GM19438 (cell line): ENCODE measurements at regions not wholly inside any gene's neighbourhood (a gene's known extent, or its start where the extent isn't known, plus 50 kb on each side); places are given as distances from the start of the nearest gene placed in this dataset.
"Not testable (repeated sequence)": the region's sequence is repeated elsewhere in the genome, so short reads cannot be mapped to it uniquely, and the experiment has no call there.

Source experiments
- ATAC-seq: cut with Tn5 transposase; IDR thresholded peaks from one replicate; pipeline ENCODE4 v1.9.1; 2021; ENCODE audit warnings: low read depth; ENCODE audit not compliant: unreplicated experiment

DNA sequence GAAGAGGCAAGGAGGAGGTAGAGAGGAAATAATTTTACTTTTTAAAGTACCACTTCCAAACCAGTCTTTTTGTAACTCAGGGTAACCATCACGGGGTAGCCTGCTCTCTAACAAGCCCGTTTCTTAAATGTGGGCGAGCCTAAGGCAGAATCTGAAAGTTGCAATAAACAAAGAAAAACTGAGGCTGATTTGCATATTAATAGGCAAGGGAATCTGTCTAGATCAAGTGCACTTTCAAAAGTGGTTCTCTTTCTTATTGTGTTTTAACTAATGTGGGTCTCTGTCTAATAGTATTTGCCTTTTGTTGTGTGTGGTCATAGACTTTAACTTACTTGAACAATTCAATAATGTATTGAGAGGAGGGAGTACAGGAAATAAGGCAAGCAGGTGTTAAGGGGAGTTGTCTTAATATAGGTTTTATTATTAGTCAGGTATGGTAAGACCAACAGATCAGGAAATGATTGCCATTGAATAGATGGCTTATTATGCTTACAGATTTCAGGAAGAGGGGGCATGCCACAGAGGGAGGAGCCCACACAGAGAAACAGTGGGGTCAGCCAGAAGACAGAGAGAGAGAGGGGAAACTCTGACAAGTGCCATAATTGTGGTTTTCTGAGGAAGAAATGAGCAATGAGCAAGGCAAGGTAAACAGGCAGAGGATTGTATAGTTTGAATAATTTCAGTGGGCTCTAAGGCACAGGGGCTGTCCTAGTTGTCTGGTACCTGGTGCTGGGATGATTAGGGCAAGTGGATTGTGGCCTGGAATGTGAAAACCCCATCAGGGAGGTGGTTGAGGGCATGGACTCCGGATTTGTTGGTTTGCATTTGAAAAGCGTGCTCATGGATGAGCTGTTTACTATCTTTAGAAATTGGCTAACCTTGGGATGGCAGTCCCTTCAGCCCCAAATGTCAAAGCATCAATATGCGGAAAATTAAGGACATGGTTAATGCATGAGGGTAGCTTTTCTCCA, 237.2 kb downstream of the TOX3 start:
- no peak for ATAC-seq

DNA sequence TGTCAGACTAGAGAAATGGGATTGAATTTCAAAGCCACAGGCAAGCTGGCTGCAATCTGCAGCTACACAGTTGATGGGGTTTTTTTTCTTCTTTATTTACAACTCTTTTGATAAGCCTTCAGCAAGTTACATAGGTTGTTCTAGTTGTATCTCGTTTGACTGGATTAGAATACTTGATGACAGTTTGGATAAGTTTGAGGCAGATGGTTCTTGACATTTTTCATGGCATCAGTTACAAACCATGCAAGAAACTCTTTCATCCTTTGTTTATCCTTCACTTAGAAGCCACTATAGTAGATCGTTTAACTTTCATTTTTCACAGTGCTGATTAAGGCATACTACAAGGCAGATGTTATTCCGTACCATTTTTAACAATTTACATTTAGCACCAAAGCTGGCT, 238.9 kb downstream of the TOX3 start:
- ATAC-seq = no peak

DNA sequence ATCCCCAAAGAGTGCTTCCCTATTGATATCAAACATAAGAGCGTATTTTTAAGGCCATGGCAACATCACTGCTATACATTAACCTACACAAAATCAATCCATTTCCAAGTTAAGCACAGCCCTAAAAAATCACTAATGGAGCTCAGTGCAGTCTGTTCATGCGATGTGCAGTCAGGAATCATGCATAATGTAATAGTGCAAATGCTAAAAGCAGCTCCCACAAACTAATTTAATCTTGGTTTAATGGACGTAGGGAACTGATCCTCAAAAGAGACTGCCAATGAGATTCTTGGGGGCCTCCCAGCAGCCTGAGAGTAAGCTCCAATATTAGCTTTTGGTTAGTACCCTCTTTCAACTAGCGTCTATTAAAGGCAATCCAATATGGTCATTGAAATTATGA, 245.9 kb downstream of the TOX3 start:
- no peak for ATAC-seq

DNA sequence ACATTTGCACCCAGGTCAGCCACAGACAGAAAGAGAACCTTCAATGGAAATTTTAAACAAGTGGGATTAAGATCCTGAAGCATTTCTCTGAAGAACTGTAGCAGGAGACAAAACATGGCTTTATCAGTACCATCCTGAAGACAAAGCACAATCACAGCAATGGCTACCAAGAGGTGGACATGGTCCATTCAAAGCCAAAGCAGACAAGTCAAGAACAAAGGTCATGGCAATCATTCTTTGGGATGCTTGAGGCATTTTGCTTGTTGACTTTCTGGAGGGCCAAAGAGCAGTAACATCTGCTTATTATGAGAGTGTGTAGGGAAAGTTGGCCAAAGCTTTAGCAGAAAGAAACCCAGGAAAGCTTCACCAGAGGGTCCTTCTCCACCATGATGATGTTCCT, 248.2 kb downstream of the TOX3 start:
- no peak for ATAC-seq

DNA sequence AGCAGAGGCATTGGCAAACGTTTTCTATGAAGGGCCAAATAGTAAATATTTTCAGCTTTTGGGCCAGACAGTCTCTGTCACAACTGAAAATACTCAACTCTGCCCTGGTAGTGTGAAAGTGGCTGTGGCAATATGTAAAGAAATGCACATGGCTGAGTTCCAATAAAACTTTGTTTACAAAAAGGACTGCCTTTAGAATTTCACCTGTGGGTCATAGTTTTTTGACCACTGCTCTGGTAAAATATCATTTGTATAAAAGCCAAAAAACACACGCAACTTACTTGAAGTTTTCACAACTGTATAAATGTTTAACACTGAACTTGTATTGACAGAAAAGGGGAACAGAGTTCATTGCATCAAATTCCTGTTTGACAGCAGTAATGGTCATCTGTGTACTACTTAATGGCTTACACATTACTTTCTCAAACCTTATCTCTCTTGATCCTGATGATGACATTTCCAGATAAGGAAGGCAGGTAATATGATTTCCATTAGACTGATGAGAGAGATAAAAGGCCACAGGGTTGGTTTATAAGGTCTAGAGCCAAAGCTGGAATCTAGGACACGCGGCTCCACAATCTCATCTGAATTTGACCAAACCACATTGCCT, 250.1 kb downstream of the TOX3 start:
- ATAC-seq = not testable (repeated sequence)

DNA sequence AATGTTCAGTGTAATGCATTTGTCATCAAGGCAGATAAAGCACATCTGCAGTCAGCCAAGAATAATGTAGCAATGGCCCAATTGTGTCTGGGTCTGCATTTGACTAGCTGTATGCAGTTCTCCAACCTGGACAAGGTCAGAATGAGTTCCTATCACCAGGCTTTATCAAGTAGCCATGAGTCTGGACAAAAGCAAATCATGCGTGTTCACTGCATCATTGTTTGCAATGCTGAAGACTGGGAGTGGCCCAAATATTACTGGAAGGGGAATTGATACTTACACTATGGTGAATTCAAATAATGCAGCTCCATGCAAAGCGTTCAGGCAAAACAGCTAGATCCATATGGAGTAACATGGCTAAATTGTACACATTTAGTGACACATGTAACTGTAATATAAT, 250.9 kb downstream of the TOX3 start:
- no peak for ATAC-seq

DNA sequence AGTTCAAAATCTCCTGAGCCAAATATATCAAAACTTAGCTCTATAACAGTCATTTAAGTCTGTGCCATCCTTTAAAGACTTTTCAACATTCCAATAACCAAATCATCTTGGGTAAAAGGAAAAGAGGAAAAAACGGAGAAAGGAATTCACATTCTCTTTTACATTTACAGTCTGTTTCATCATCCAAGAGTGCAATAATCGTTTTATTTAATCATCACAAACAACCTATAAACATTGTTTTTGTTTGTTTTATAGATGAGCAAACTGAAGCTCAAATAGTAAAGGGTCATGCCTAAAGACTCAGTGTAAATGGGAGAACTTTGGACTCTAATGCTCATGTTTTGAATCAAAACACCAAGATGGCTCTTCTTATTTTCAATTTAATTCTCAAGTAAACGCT, 252.3 kb downstream of the TOX3 start:
- no peak for ATAC-seq

DNA sequence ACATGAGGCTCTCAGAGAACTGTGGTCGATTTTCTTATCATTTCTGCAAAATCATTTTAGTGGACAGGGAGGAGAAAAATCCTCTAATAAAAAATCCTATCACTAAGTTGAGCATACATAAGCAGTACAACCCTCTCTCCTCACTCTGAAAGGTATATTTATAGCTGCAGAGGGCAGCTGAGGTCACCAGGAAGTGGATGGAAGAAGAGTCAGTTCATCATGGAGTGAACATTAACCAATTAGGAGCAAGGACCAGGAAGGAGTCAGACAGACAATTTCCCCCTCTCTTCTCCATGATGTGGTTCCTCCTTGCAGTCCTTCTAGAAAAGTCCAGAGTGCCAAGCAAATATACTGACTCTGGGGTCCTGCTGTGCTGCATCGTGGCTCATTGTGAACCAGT, 253.7 kb downstream of the TOX3 start:
- no peak for ATAC-seq

DNA sequence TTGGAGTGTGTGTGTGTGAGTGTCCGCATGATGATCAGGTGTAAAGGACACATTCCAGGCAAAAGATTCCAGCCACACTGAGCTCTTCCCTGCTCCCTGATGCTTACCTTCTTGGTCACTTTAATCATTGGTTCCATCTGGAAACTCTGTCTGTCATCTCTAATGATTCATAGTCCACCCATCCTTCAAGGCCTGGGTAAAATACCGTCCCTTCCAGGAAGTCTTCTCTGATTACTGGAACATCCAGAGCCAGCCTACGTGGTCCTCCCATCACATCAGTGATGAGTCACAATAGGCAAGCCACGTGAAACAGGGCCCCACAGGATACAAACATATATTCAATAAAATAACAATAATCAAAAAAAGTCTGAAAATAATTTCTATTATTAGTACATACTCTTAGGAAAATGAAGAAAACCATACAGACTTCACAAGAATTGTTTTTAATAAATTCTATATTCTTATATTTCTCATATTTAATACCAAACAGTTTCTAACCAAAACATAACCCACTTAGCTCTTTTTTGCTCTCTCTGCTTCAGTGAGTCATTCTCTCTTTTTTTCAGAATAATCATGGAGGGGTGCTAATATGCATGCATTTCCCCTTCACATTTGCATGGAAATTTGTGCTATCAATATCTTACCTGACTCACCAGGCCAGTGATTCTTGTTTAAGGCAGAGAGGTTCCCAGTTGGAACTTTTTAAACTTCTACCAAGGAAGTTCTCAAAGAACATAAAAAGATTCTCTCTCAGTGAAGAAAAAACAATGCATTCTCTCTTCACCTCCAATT, 263.2 kb downstream of the TOX3 start:
- no peak for ATAC-seq

DNA sequence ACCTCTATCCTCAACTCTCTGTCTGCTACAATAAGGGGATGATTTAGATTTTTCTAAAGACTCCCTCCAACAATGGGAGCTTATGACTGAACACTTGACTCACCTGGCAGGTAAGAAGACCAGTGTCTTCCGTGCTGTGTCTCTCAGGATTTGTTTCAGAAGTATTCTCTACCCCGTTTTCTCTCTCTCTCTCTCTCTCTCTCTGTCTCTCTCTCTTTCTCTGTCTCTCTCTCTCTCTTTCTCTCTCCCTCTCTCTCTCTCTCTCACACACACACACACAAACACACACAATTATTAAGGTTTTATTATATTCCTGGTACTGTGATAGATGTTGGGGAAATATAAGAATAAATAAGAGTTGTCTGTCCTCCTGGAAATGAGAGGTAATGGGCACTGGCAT, 263.9 kb downstream of the TOX3 start:
- no peak for ATAC-seq

DNA sequence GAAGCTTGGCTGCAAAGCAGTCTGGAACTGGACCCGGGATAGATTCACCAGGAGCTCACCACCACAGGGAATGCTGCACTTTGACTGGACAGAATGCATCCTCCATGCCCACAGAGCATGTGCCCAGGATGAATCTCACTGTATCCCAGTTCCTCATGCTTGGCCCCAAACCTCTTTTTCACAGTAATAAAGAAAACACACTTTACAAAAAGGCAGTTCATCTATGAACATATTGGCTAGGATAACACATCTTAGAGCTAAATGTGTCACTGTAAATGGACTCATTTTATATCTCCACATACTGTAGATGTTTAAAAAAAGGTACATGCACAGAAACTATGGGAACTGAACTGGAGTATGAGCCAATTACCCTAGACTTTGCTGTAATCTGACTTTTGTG, 266.9 kb downstream of the TOX3 start:
- no peak for ATAC-seq

DNA sequence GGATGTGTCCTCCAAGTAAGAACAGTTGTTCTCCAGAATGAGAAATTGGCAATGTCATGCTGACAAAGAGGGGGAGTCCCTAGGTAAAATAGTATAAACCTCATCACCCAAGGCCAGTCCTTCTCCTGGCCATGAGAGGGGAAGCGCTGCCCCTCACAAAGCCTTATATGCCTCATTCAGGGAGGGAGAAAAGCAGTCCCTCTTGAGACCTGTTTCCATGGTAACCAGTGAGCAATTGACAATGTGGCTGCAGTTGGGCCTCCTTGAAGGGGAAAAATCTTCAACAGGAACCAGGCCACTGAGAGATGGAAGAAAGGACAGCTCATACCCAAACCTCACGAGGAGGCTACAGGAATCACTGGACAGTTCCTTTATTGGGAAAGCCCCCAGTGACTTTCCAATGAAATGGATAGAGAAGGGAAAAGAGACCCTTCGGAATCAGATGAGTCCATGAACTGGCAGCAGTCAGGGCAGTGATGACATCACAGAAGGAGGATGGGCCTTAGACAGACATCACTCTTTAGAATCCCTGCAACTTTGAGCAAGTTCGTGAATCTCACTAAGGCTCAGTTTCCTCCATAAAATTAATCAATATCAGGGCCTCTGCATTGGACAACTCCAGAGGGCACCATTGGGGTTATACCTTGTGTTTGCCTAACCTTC, 275.7 kb downstream of the TOX3 start:
- ATAC-seq = no peak

DNA sequence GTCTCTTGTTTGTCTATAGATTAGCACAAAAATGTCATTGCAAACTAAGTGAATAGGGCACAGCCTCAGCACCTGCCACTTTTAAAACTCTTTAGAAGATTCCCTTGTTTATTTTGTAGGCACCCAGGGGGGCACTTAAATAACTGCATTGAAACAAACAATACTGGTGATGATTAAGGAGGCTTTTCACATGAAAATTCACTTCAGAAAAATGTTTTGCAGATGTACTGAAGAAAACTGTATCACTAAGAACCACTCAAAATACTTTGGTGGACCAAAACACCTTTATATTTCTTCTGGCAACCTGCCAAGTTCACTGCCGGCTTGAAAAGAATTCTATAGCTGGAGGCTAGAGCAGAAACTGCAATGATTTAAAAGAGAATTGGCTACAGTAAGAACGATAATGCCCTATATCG, 281.5 kb downstream of the TOX3 start:
- no peak for ATAC-seq

DNA sequence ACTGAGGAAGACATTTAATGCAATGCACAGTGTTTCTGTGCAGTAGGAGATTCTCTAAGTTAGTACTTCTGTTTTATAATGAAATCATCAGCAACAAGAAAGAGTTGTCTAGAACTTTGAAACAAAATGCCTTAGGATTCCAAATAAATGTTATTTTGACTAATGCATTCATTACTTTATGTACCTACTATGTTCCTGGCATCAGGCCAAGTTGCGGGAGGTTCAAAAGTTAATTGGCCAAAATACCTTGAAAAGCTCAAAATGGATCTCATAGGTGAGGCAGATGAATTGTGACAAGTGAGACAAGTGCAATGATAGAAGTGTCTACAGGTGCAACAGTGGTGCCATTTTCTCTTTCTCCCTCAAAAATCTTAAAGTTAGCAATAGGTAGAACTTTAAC, 289.4 kb downstream of the TOX3 start:
- ATAC-seq = no peak

DNA sequence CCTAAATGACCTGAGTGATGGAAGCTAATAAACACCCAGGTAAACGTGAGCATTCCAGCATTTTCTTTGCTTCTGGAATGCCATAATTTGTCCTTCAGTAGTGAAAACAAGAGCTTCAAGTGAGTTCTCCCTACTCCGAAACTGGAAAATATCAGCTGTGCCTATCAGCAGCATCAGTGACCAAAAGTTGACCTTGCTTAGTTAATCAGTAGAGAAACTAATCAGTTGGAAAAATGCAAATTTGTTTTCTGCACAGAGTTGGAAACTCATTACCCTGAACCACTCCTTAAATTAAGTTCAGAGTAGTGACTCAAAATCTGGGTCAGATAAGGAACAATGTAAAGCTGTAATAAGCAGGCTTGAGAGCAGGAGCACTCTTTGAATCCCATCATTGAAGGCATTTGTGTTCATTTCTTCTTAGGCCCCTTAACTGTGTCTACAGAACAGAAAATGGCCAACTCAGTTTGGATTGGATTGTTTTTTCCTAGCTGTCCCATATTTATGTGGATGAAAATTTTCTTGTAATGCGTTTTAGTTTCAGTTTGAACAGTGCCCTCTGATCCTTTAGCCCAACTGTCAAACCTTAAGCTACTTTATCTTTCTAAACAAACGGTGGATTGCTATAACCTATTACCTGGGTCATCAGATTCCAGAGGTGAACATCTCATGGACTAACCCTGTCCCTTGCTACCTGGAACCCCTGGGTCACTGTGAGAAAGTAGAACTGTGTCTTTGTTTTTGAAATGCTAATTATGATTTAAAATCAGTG, 290.4 kb downstream of the TOX3 start:
- no peak for ATAC-seq

DNA sequence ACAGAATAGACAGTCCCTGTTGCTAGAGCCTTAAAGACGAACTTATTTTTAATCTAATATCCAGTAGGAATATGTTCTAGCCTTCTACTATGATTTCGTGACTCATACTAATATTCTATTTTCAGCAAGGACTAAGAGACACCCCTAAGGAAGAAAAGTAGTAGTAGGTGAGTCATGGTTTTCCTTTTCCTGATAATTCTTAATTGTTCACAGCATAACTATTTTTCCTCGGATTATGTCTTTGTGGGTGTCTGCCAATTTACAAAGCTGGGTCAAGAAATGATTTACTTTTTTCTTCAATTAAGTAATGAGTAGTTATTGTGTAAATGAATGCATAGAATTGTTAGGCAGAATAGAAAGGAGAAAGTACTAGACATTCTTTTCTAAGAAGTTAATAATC, 292.2 kb downstream of the TOX3 start:
- ATAC-seq = no peak

DNA sequence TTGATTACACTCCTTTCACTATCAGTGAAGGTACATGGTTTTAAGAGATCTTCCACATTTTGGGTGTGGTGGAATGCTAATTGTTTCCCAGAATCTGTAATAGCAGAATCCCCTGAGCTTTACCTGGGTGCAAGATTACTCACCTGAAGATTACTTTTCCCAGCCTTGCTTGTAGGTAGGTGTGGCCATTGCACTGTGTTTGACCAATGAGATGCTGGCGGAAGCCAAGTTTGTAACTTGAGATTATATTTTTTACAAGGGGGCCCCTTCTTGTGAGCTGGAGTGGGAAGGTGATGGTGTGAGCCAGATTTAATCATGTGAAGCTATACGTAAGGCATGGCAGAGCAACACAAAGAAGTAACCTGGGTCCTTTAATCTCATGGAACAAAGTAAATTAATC, 294.3 kb downstream of the TOX3 start:
- no peak for ATAC-seq

DNA sequence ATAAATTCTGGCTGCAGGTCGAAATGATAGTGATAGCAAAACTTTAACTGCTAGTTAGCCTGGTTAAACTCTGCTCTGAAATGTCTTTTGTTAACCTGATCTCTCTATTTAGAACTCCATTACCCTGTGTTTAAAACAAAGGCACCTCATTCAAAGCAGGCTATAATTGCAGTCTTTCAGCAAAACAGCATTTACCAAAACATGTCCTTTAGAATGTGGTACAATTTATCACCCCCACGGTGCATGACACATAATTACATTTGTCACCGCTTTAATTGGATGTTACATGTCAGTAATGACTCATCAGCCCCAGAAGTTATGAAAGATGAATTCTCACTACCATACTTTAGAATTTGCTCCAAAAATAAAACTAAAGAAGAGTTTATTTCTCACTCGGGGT, 295.4 kb downstream of the TOX3 start:
- ATAC-seq = no peak

DNA sequence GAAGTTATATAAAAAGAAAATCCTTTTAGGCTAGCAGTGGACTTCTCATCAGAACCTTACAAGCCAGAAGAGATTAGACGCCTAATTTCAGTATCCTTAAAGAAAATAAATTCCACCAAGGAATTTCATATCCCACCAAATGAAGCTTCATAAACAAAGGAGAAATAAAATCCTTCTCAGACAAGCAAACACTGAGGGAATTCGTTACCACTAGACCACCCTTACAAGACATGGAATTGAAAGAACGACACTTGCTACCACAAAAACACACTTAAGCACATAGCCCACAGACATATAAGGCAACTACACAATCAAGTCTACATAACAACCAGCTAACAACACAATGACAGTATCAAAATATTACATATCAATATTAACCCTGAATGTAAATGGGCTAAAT, 299.2 kb downstream of the TOX3 start:
- ATAC-seq = no peak

DNA sequence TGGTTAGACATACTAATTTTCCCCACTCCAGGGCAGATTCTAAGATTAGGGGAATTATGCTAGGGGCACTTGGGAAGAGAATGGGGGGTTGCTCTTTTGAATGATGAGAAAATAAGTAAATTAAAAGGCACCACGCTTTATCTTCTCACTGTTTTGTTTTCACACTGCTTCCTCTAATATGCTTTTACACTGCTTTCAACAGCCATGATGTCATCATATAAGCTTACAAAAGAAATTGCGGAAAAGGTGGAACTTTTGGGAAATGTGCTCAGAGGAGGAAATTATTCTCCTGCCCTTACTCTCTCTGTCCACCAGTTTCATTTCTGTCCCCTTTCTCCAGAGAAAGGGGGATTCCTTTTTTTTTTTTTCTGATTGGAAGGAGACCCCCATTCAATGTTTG, 308.2 kb downstream of the TOX3 start:
- no peak for ATAC-seq
